K562 (cell line): ENCODE measurements at regions not wholly inside any gene's neighbourhood (a gene's known extent, or its start where the extent isn't known, plus 50 kb on each side); places are given as distances from the start of the nearest gene placed in this dataset.

Experiments used
- CHD7 ChIP-seq: fragments of 200-600 bp; sonication (generic); IDR thresholded peaks from one replicate; pipeline ENCODE4 v1.6.1; 2012; ENCODE audit warnings: mild to moderate bottlenecking, low read depth, low read length, inconsistent platforms
- FOXJ3 ChIP-seq: sonication (generic); formaldehyde crosslinking; IDR thresholded peaks from 2 replicates; pipeline ENCODE4 v1.4.0; 2020; ENCODE audit warnings: mild to moderate bottlenecking, missing genetic modification reagents
- PBX2 ChIP-seq, 2 experiments: IDR thresholded peaks in 1 of 2; conservative IDR thresholded peaks in 1 of 2; 2 replicates each; pipeline ENCODE4 v1.6.1; 2016; ENCODE audit warnings: low read depth in 2 of 2, mild to moderate bottlenecking in 1 of 2, missing compliant biosample characterization in 1 of 2, missing genetic modification characterization in 1 of 2, moderate library complexity in 1 of 2
- TEAD2 ChIP-seq: fragments of 450-650 bp; IDR thresholded peaks from 2 replicates; pipeline ENCODE4 v1.6.1; 2016; ENCODE audit warnings: missing genetic modification characterization, control low read depth, missing compliant biosample characterization

- TF ChIP-seq PBX2 (CRISPR knock-in tag; IDR thresholded peaks at IDR 0.05; ENCODE audit: low read depth) (no peak), PBX2 (tag; conservative IDR thresholded peaks at IDR 0.05; ENCODE audit: low read depth) (no peak), TEAD2 (no peak), CHD7 (no peak), FOXJ3 (no peak)
These were observed 249.7 kb downstream of the ENC1 start (continued) for GRCh38 chr5:74390822-74391221.
